A673 (cell line): ENCODE measurements at regions not wholly inside any gene's neighbourhood (a gene's known extent, or its start where the extent isn't known, plus 50 kb on each side); places are given as distances from the start of the nearest gene placed in this dataset.

ENCODE experiments used
- EZH2 ChIP-seq: fragments of 200-600 bp; sonication (generic); IDR thresholded peaks from 2 replicates; pipeline ENCODE4 v1.6.1; 2017; ENCODE audit warnings: borderline replicate concordance, low read depth, mild to moderate bottlenecking, mixed read lengths, antibody characterized with exemption, low read length; ENCODE audit not compliant: poor library complexity, severe bottlenecking
- TF ChIP-seq, protein P1 (sequence below): fragments of 300-800, 200-600 bp; sonication (generic); conservative IDR thresholded peaks from 2 replicates; pipeline ENCODE4 v1.5.1; 2017; ENCODE audit warnings: low read depth, mild to moderate bottlenecking, antibody characterized with exemption, low read length, moderate library complexity, mixed read lengths

- TF ChIP-seq, protein P1, sequence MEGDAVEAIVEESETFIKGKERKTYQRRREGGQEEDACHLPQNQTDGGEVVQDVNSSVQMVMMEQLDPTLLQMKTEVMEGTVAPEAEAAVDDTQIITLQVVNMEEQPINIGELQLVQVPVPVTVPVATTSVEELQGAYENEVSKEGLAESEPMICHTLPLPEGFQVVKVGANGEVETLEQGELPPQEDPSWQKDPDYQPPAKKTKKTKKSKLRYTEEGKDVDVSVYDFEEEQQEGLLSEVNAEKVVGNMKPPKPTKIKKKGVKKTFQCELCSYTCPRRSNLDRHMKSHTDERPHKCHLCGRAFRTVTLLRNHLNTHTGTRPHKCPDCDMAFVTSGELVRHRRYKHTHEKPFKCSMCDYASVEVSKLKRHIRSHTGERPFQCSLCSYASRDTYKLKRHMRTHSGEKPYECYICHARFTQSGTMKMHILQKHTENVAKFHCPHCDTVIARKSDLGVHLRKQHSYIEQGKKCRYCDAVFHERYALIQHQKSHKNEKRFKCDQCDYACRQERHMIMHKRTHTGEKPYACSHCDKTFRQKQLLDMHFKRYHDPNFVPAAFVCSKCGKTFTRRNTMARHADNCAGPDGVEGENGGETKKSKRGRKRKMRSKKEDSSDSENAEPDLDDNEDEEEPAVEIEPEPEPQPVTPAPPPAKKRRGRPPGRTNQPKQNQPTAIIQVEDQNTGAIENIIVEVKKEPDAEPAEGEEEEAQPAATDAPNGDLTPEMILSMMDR: no peak
- TF ChIP-seq EZH2: no peak
These were observed 175.8 kb upstream of the NANOGP8 start for GRCh38 chr15:35260941-35261340.
